HCT116 (cell line): ENCODE measurements at regions not wholly inside any gene's neighbourhood (a gene's known extent, or its start where the extent isn't known, plus 50 kb on each side); places are given as distances from the start of the nearest gene placed in this dataset.

Experiments used
- ATAC-seq: fragments of 200-7000 bp; cut with Tn5 transposase; 2 replicates; pipeline ENCODE4 v1.9.1; 2020; ENCODE audit warnings: mild to moderate bottlenecking, moderate library complexity
- BruUV-seq: library from RNA; stranded (reverse); fragments of 400-500 nt; replicated peaks from 2 replicates; lab custom pipeline; 2021; lab: Mats Ljungman, UMichigan
- CTCF ChIA-PET: fragments of 300-600 bp; sonication (Branson Sonifier 250); formaldehyde crosslinking; loops from one replicate; lab custom pipeline; 2021; ENCODE audit warnings: antibody characterized with exemption; lab: Charles Lee
- POLR2A ChIA-PET: fragments of 300-600, 350-600 bp; sonication (Branson Sonifier 250); formaldehyde crosslinking; loops from one replicate; lab custom pipeline; 2021; ENCODE audit warnings: antibody characterized with exemption; lab: Charles Lee
- RAD21 ChIA-PET, 2 experiments: fragments of 300-600 bp; sonication (Branson Sonifier 250); formaldehyde crosslinking; loops; one replicate each; lab custom pipeline; 2023; ENCODE audit warnings: low total read pairs in 2 of 2; ENCODE audit not compliant: uncharacterized antibody in 2 of 2, unreplicated experiment in 2 of 2, low non-redundant PET in 1 of 2; lab: Charles Lee
- DNase-seq: peaks from one replicate; pipeline ENCODE4 v3.0.0-alpha.2; 2010; ENCODE audit warnings: low read depth, low spot score
- H2AFZ ChIP-seq: fragments of 200-600 bp; shearing (Covaris generic), sonication (generic); 2 replicates; pipeline ENCODE4 v1.6.1; 2017; ENCODE audit warnings: low read depth, mixed run types, mixed read lengths, antibody characterized with exemption, low read length; ENCODE audit not compliant: poor library complexity, severe bottlenecking
- H3K27ac ChIP-seq: 2 replicates; pipeline ENCODE4 v1.5.1; 2012; ENCODE audit warnings: low read depth, low read length
- H3K27me3 ChIP-seq: fragments of 200-600 bp; sonication (generic); 2 replicates; pipeline ENCODE4 v1.6.1; 2016; ENCODE audit warnings: mixed run types, low read length, mixed read lengths; ENCODE audit not compliant: insufficient read depth
- H3K36me3 ChIP-seq, 2 experiments: fragments of 200-500 bp in 1 of 2; fragments of 200-600 bp in 1 of 2; sonication (Bioruptor generic) in 1 of 2; sonication (generic) in 1 of 2; 2 replicates each; pipeline versions ENCODE4 v1.5.1 to v1.6.1; 2014 to 2016; ENCODE audit warnings: low read length in 2 of 2, inconsistent platforms in 1 of 2, mixed read lengths in 1 of 2, mixed run types in 1 of 2; ENCODE audit not compliant: insufficient read depth in 2 of 2, control insufficient read depth in 1 of 2
- H3K4me1 ChIP-seq, 2 experiments: fragments of 200-600 bp in 1 of 2; sonication (generic) in 1 of 2; 2 replicates each; pipeline versions ENCODE4 v1.5.1 to v1.6.1; 2012 to 2017; ENCODE audit warnings: low read length in 2 of 2, inconsistent platforms in 1 of 2, mild to moderate bottlenecking in 1 of 2, mixed read lengths in 1 of 2, mixed run types in 1 of 2, moderate library complexity in 1 of 2; ENCODE audit not compliant: insufficient read depth in 2 of 2, control insufficient read depth in 1 of 2
- H3K4me2 ChIP-seq: fragments of 200-600 bp; sonication (generic); 2 replicates; pipeline ENCODE4 v1.6.1; 2017; ENCODE audit warnings: mixed run types, low read length, mixed read lengths
- H3K4me3 ChIP-seq, 2 experiments: fragments of 200-600 bp in 1 of 2; sonication (generic) in 1 of 2; replicated peaks in 1 of 2; 2 replicates each; pipeline ENCODE4 v1.5.1; 2011 to 2016; ENCODE audit warnings: low read length in 2 of 2, control low read depth in 1 of 2, low read depth in 1 of 2, mild to moderate bottlenecking in 1 of 2, mixed read lengths in 1 of 2, mixed run types in 1 of 2
- H3K79me2 ChIP-seq: fragments of 200-600 bp; sonication (generic); 2 replicates; pipeline ENCODE4 v1.6.1; 2017; ENCODE audit warnings: mild to moderate bottlenecking, mixed run types, low read length, moderate library complexity, mixed read lengths; ENCODE audit not compliant: insufficient read depth
- H3K9ac ChIP-seq: fragments of 200-600 bp; sonication (generic); 2 replicates; pipeline ENCODE4 v1.6.1; 2016; ENCODE audit warnings: low read length, mixed read lengths
- H3K9me2 ChIP-seq: fragments of 200-600 bp; sonication (generic), shearing (Covaris generic); 2 replicates; pipeline ENCODE4 v1.6.1; 2017; ENCODE audit warnings: mixed run types, mild to moderate bottlenecking, moderate library complexity; ENCODE audit not compliant: insufficient read depth
- H3K9me3 ChIP-seq, 2 experiments: fragments of 200-500 bp in 1 of 2; fragments of 200-600 bp in 1 of 2; sonication (Bioruptor generic) in 1 of 2; sonication (generic) in 1 of 2; 2 replicates each; pipeline ENCODE4 v1.6.1; 2014 to 2017; ENCODE audit warnings: low read length in 2 of 2, mixed read lengths in 2 of 2, inconsistent platforms in 1 of 2, low read depth in 1 of 2, mild to moderate bottlenecking in 1 of 2, mixed run types in 1 of 2, moderate library complexity in 1 of 2; ENCODE audit not compliant: control insufficient read depth in 1 of 2, insufficient read depth in 1 of 2
- H4K20me1 ChIP-seq: fragments of 200-600 bp; sonication (generic), shearing (Covaris generic); 2 replicates; pipeline ENCODE4 v1.6.1; 2017; ENCODE audit warnings: mixed run types, mild to moderate bottlenecking, moderate library complexity; ENCODE audit not compliant: insufficient read depth
- CTCF ChIP-seq, 3 experiments: fragments of 200-600 bp in 1 of 3; sonication (generic) in 1 of 3; IDR thresholded peaks in 2 of 3; conservative IDR thresholded peaks in 1 of 3; 2 replicates each; pipeline ENCODE4 v1.5.1; 2012 to 2017; ENCODE audit warnings: low read depth in 2 of 3, low read length in 2 of 3, antibody characterized with exemption in 1 of 3, borderline replicate concordance in 1 of 3, control low read depth in 1 of 3, mild to moderate bottlenecking in 1 of 3, mixed read lengths in 1 of 3, mixed run types in 1 of 3, moderate library complexity in 1 of 3; ENCODE audit not compliant: insufficient read depth in 1 of 3
- ELF1 ChIP-seq: IDR thresholded peaks from 2 replicates; pipeline ENCODE4 v1.6.1; 2012; ENCODE audit warnings: low read depth, borderline replicate concordance
- EZH2 ChIP-seq: fragments of 200-600 bp; sonication (generic); IDR thresholded peaks from 2 replicates; pipeline ENCODE4 v1.6.1; 2017; ENCODE audit warnings: antibody characterized with exemption, mixed run types
- REST ChIP-seq: IDR thresholded peaks from 2 replicates; pipeline ENCODE4 v1.6.1; 2012; ENCODE audit warnings: low read depth
- SRF ChIP-seq: IDR thresholded peaks from 2 replicates; pipeline ENCODE4 v1.6.1; 2012; ENCODE audit warnings: low read depth
- TCF7L2 ChIP-seq: IDR thresholded peaks from 2 replicates; pipeline ENCODE4 v1.7.0; 2011; ENCODE audit warnings: borderline replicate concordance, inconsistent platforms; ENCODE audit not compliant: insufficient read depth, insufficient read length; ENCODE audit errors: extremely low read depth
- intact Hi-C: fragments of 100-400 bp; cut with micrococcal nuclease; formaldehyde crosslinking; loops from 2 replicates; pipeline ENCODE4 v1.10.0; 2022

- H3K79me2 ChIP-seq: no peaks in the 10 kb centered on the region
- DNase-seq (no peak), ATAC-seq (no peak)
- no peak overlapping the region for H3K4me2 ChIP-seq
- ChIA-PET CTCF (no interaction called here), RAD21 (no interaction called here), POLR2A (no interaction called here)
- H3K27ac ChIP-seq: no peak overlapping the region
- H2AFZ ChIP-seq: no peak overlapping the region
- no peaks in the 10 kb centered on the region for H4K20me1 ChIP-seq
- no peaks in the 10 kb centered on the region for H3K9me3 ChIP-seq
- intact Hi-C loops: no loop called here
- H3K36me3 ChIP-seq: no peaks in the 10 kb centered on the region
- no peaks in the 10 kb centered on the region for H3K9me2 ChIP-seq
- H3K9ac ChIP-seq: no peak overlapping the region
- TF ChIP-seq TCF7L2 (no peak), SRF (no peak), REST (no peak)
- H3K27me3 ChIP-seq: 0 out of 2 replicates have a peak, but pooled peaks cover 10% of the 10 kb centered on the region
- H3K4me3 ChIP-seq: no peak overlapping the region
- H3K4me1 ChIP-seq: no peaks in the 10 kb centered on the region
- BruUV-seq: no TSS peak
Measured at GRCh38 chr16:16791051-16791450, 412.1 kb downstream of the NPIPA7 start.

- ChIA-PET RAD21 (no interaction called here), CTCF (no interaction called here)
- ATAC-seq: no peak
Measured at GRCh38 chr16:16797239-16797638, 418.3 kb downstream of the NPIPA7 start.

More at GRCh38 chr16:16797239-16797638, 418.3 kb downstream of the NPIPA7 start:
- DNase-seq: no peak
- TF ChIP-seq REST (peak; percentile 59), CTCF (IDR thresholded peaks at IDR 0.05 in 2 of 3, conservative IDR thresholded peaks at IDR 0.05 in 1 of 3; ENCODE audit: borderline replicate concordance in 1 of 3, insufficient read depth in 1 of 3, low read depth in 2 of 3, low read length in 2 of 3) (no peak), ELF1 (no peak), EZH2 (no peak), SRF (no peak)
- Histone ChIP-seq H3K9me3 (no peaks in the 10 kb centered on the region), H3K9me2 (no peaks in the 10 kb centered on the region), H4K20me1 (no peaks in the 10 kb centered on the region; the same call in 1 of the 2 replicates), H3K9ac (no peak overlapping the region), H3K79me2 (no peaks in the 10 kb centered on the region), H3K36me3 (no peaks in the 10 kb centered on the region), H3K4me2 (no peak overlapping the region), H3K4me3 (no peak overlapping the region), H3K4me1 (no peaks in the 10 kb centered on the region), H3K27me3 (peaks cover 30% of the 10 kb centered on the region), H2AFZ (no peak overlapping the region), H3K27ac (no peak overlapping the region)
- no TSS peak for BruUV-seq
- intact Hi-C loops: no loop called here
- POLR2A ChIA-PET: no interaction called here
